ENCODE measurements at regions not wholly inside any gene's neighbourhood (a gene's known extent, or its start where the extent isn't known, plus 50 kb on each side); places are given as distances from the start of the nearest gene placed in this dataset.

- H3K27me3 ChIP-seq: no peaks in the 10 kb centered on the region
Observed at GRCh38 chr2:143890798-143891197, 629.1 kb downstream of the ZEB2 start.

GRCh38 chr2:143889216-143889615 is 630.7 kb downstream of the ZEB2 start:
- TF ChIP-seq POLR2A (IDR thresholded peaks at IDR 0.05): no peak
- TF ChIP-seq CTCF (IDR thresholded peaks at IDR 0.05): no peak
- no peaks in the 10 kb centered on the region for H3K36me3 ChIP-seq
- intact Hi-C loops (cut with DNase I; ENCODE audit: low total_unique reads): no loop called here
- no peaks in the 10 kb centered on the region for H3K27me3 ChIP-seq
- H3K27ac ChIP-seq: no peak overlapping the region
- H3K4me3 ChIP-seq: no peak overlapping the region
- no peaks in the 10 kb centered on the region for H3K9me3 ChIP-seq
- H3K4me1 ChIP-seq: no peaks in the 10 kb centered on the region
- no peak for DNase-seq

More at GRCh38 chr2:143890798-143891197, 629.1 kb downstream of the ZEB2 start:
- TF ChIP-seq POLR2A (IDR thresholded peaks at IDR 0.05): no peak
- TF ChIP-seq CTCF (IDR thresholded peaks at IDR 0.05): no peak
- H3K9me3 ChIP-seq: no peaks in the 10 kb centered on the region
- no peaks in the 10 kb centered on the region for H3K4me1 ChIP-seq
- H3K27ac ChIP-seq: no peak overlapping the region
- no peaks in the 10 kb centered on the region for H3K36me3 ChIP-seq
- intact Hi-C loops (cut with DNase I; ENCODE audit: low total_unique reads): no loop called here
- H3K4me3 ChIP-seq: no peak overlapping the region
- no peak for DNase-seq

- Histone ChIP-seq H3K36me3 (no peaks in the 10 kb centered on the region), H3K4me3 (no peak overlapping the region), H3K27me3 (no peaks in the 10 kb centered on the region), H3K9me3 (no peaks in the 10 kb centered on the region), H3K4me1 (no peaks in the 10 kb centered on the region), H3K27ac (no peak overlapping the region)
- intact Hi-C loops (cut with DNase I; ENCODE audit: low total_unique reads): no loop called here
- DNase-seq: no peak
- TF ChIP-seq CTCF (IDR thresholded peaks at IDR 0.05) (no peak), POLR2A (IDR thresholded peaks at IDR 0.05) (no peak)
Observed at GRCh38 chr2:143885461-143885860, 634.5 kb downstream of the ZEB2 start.

- no peaks in the 10 kb centered on the region for H3K4me1 ChIP-seq
- intact Hi-C loops (cut with DNase I; ENCODE audit: low total_unique reads): no loop called here
- no peak for TF ChIP-seq CTCF (IDR thresholded peaks at IDR 0.05)
- no peak for TF ChIP-seq POLR2A (IDR thresholded peaks at IDR 0.05)
Observed at GRCh38 chr2:143881246-143881645, 638.7 kb downstream of the ZEB2 start.

GRCh38 chr2:143877876-143878530 is 641.9 kb downstream of the ZEB2 start:
- no peak for TF ChIP-seq POLR2A (IDR thresholded peaks at IDR 0.05)
- no peak for TF ChIP-seq CTCF (IDR thresholded peaks at IDR 0.05)
- no peak for DNase-seq
- Histone ChIP-seq H3K4me3 (no peak overlapping the region), H3K27me3 (no peaks in the 10 kb centered on the region), H3K4me1 (no peaks in the 10 kb centered on the region), H3K9me3 (no peaks in the 10 kb centered on the region), H3K27ac (no peak overlapping the region), H3K36me3 (no peaks in the 10 kb centered on the region)
- intact Hi-C loops (cut with DNase I; ENCODE audit: low total_unique reads): no loop called here

More at GRCh38 chr2:143881246-143881645, 638.7 kb downstream of the ZEB2 start:
- H3K27me3 ChIP-seq: no peaks in the 10 kb centered on the region
- no peak overlapping the region for H3K4me3 ChIP-seq
- no peak overlapping the region for H3K27ac ChIP-seq
- H3K9me3 ChIP-seq: no peaks in the 10 kb centered on the region
- DNase-seq: no peak
- H3K36me3 ChIP-seq: no peaks in the 10 kb centered on the region

All from uterus (tissue), 3 donors.